PC-3 (cell line): ENCODE measurements at regions not wholly inside any gene's neighbourhood (a gene's known extent, or its start where the extent isn't known, plus 50 kb on each side); places are given as distances from the start of the nearest gene placed in this dataset.

Experiments
- ATAC-seq: fragments of 200-7000 bp; cut with Tn5 transposase; 2 replicates; pipeline ENCODE4 v1.9.1; 2020; ENCODE audit warnings: mild to moderate bottlenecking, moderate library complexity
- BruUV-seq: library from RNA; stranded (reverse); fragments of 400-500 nt; replicated peaks from 2 replicates; lab custom pipeline; 2021; lab: Mats Ljungman, UMichigan
- CTCF ChIA-PET: fragments of 300-600 bp; sonication (Branson Sonifier 250); formaldehyde crosslinking; loops from one replicate; lab custom pipeline; 2022; ENCODE audit warnings: antibody characterized with exemption; lab: Charles Lee
- POLR2A ChIA-PET: fragments of 300-600 bp; sonication (Branson Sonifier 250); formaldehyde crosslinking; loops from one replicate; lab custom pipeline; 2022; ENCODE audit warnings: antibody characterized with exemption; ENCODE audit not compliant: unreplicated experiment; lab: Charles Lee
- DNase-seq: peaks from one replicate; pipeline ENCODE4 v3.0.0-alpha.2; 2015
- H2AFZ ChIP-seq: fragments of 300-600 bp; sonication (generic); 2 replicates; pipeline ENCODE4 v1.6.0; 2016; ENCODE audit warnings: antibody characterized with exemption, low read length
- H3F3A ChIP-seq: fragments of 300-600 bp; sonication (generic); one replicate; pipeline ENCODE4 v1.6.0; 2017; ENCODE audit warnings: antibody characterized with exemption, low read length, control low read depth, mild to moderate bottlenecking; ENCODE audit not compliant: unreplicated experiment
- H3K27ac ChIP-seq: fragments of 300-600 bp; sonication (generic); 2 replicates; pipeline ENCODE4 v1.5.1; 2016; ENCODE audit warnings: mild to moderate bottlenecking, low read length
- H3K27me3 ChIP-seq: fragments of 300-600 bp; sonication (generic); 2 replicates; pipeline ENCODE4 v1.6.1; 2016; ENCODE audit warnings: low read length, mixed read lengths
- H3K36me3 ChIP-seq: fragments of 300-600 bp; sonication (generic); 2 replicates; pipeline ENCODE4 v1.6.1; 2016; ENCODE audit warnings: low read depth, mixed run types, low read length, mixed read lengths
- H3K4me1 ChIP-seq: fragments of 300-600 bp; sonication (generic); 2 replicates; pipeline ENCODE4 v1.5.1; 2016; ENCODE audit warnings: low read length; ENCODE audit not compliant: insufficient read depth
- H3K4me2 ChIP-seq: fragments of 300-600 bp; sonication (generic); 2 replicates; pipeline ENCODE4 v1.6.0; 2016; ENCODE audit warnings: low read length
- H3K4me3 ChIP-seq: fragments of 300-600 bp; sonication (generic); 2 replicates; pipeline ENCODE4 v1.5.1; 2016; ENCODE audit warnings: mild to moderate bottlenecking, low read length, mixed read lengths
- H3K79me2 ChIP-seq: fragments of 300-600 bp; sonication (generic); 2 replicates; pipeline ENCODE4 v1.6.1; 2017; ENCODE audit warnings: low read length, mixed read lengths
- H3K9ac ChIP-seq: fragments of 300-600 bp; sonication (generic); 2 replicates; pipeline ENCODE4 v1.6.0; 2016; ENCODE audit warnings: mild to moderate bottlenecking, low read length
- H3K9me2 ChIP-seq: fragments of 300-600 bp; sonication (generic); replicated peaks from 2 replicates; pipeline ENCODE4 v1.6.1; 2016; ENCODE audit warnings: mixed run types, low read length, mixed read lengths
- H3K9me3 ChIP-seq: fragments of 300-600 bp; sonication (generic); 2 replicates; pipeline ENCODE4 v1.6.1; 2016; ENCODE audit warnings: low read length, mixed read lengths
- H4K20me1 ChIP-seq: fragments of 300-600 bp; sonication (generic); 2 replicates; pipeline ENCODE4 v1.6.1; 2016; ENCODE audit warnings: low read length, mixed read lengths
- EZH2 ChIP-seq: fragments of 300-600 bp; sonication (generic); IDR thresholded peaks from one replicate; pipeline ENCODE4 v1.6.1; 2017; ENCODE audit warnings: antibody characterized with exemption, mild to moderate bottlenecking, low read length; ENCODE audit not compliant: unreplicated experiment
- EZH2phosphoT487 ChIP-seq: fragments of 300-600 bp; sonication (generic); IDR thresholded peaks from 2 replicates; pipeline ENCODE4 v1.6.1; 2018; ENCODE audit warnings: mild to moderate bottlenecking, antibody characterized with exemption, low read length, borderline replicate concordance
- intact Hi-C: fragments of 100-400 bp; cut with micrococcal nuclease; formaldehyde crosslinking; loops from 2 replicates; pipeline ENCODE4 v1.9.0; 2023
- TF ChIP-seq, protein P1 (sequence below): fragments of 300-600 bp; sonication (generic); conservative IDR thresholded peaks from 2 replicates; pipeline ENCODE4 v1.5.1; 2017; ENCODE audit warnings: antibody characterized with exemption, low read depth, mild to moderate bottlenecking, low read length

DNA sequence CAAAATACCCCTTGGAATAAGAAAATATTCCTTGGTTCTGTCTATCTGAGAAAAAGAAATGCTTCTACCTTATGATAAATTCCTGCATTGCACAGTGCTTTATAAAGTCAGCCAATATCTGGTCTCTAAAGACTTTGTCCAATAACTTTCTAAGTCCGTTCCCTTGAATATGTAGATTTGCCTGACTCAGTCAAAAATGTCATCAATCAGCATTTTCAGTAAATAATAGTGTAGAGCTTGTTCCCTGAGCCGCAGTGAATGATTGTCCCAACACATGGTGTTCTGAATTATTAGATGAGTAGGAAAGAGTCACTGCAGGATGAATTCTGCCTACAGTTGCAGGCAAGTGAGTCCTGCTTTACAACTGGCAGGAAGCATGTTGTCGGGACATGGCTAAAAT is 316.8 kb upstream of the RBMS1 start:
- no peak overlapping the region for H2AFZ ChIP-seq
- no peaks in the 10 kb centered on the region for H3K4me1 ChIP-seq
- DNase-seq (no peak), ATAC-seq (no peak)
- no peaks in the 10 kb centered on the region for H4K20me1 ChIP-seq
- no peak overlapping the region for H3K4me2 ChIP-seq
- H3F3A ChIP-seq: no peaks in the 10 kb centered on the region
- intact Hi-C loops: no loop called here
- H3K27ac ChIP-seq: no peak overlapping the region
- H3K9me3 ChIP-seq: no peaks in the 10 kb centered on the region
- H3K27me3 ChIP-seq: no peaks in the 10 kb centered on the region
- H3K79me2 ChIP-seq: no peaks in the 10 kb centered on the region
- POLR2A ChIA-PET: no interaction called here
- no peaks in the 10 kb centered on the region for H3K36me3 ChIP-seq
- CTCF ChIA-PET: no interaction called here
- no TSS peak for BruUV-seq
- no peak for TF ChIP-seq EZH2phosphoT487
- TF ChIP-seq EZH2: no peak
- TF ChIP-seq, protein P1, sequence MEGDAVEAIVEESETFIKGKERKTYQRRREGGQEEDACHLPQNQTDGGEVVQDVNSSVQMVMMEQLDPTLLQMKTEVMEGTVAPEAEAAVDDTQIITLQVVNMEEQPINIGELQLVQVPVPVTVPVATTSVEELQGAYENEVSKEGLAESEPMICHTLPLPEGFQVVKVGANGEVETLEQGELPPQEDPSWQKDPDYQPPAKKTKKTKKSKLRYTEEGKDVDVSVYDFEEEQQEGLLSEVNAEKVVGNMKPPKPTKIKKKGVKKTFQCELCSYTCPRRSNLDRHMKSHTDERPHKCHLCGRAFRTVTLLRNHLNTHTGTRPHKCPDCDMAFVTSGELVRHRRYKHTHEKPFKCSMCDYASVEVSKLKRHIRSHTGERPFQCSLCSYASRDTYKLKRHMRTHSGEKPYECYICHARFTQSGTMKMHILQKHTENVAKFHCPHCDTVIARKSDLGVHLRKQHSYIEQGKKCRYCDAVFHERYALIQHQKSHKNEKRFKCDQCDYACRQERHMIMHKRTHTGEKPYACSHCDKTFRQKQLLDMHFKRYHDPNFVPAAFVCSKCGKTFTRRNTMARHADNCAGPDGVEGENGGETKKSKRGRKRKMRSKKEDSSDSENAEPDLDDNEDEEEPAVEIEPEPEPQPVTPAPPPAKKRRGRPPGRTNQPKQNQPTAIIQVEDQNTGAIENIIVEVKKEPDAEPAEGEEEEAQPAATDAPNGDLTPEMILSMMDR: no peak
- H3K4me3 ChIP-seq: no peak overlapping the region
- no peak overlapping the region for H3K9ac ChIP-seq
- no peaks in the 10 kb centered on the region for H3K9me2 ChIP-seq

DNA sequence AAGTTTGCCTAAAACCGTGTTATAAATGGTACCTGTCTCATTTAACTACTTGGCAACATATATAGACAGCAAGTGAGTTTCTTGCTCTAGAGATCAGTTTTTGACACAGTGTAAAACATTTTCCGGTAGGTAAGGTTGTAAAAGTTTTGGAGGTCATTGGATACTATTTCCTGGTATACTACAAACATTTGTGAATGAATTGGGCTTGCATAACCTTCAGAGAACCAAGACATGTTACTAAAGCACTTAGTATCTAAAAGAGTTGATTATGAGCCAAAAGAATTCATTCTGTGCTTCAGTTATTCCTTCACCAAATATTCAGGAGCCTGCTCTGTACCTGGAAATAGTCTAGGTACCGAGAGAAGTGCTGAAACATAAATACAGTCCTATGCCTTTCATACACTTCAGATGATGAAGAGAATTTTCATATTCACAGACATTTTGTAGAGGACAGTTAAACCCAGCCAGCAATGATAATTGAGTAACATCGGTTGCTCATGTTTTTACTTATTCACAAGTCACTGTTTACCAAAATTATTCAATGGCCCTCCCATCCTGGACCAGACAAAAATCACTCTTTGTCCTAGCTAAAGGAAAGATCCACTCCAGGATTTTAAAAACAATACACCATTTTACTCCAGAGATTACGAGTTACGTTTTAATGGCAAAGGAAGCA is 319.4 kb upstream of the RBMS1 start:
- Histone ChIP-seq H3K4me1 (peaks cover 7% of the 10 kb centered on the region; the same call in 1 of the 2 replicates), H3K4me2 (no peak overlapping the region), H3K79me2 (no peaks in the 10 kb centered on the region), H3K9me3 (no peaks in the 10 kb centered on the region), H3K27ac (no peak overlapping the region), H3K9me2 (no peaks in the 10 kb centered on the region), H2AFZ (no peak overlapping the region), H3K9ac (no peak overlapping the region), H3F3A (no peaks in the 10 kb centered on the region), H4K20me1 (no peaks in the 10 kb centered on the region), H3K27me3 (no peaks in the 10 kb centered on the region), H3K4me3 (no peak overlapping the region), H3K36me3 (no peaks in the 10 kb centered on the region)
- ATAC-seq (no peak), DNase-seq (no peak)
- no peak for TF ChIP-seq EZH2
- TF ChIP-seq, protein P1: no peak
- CTCF ChIA-PET: no interaction called here
- POLR2A ChIA-PET: no interaction called here
- intact Hi-C loops: no loop called here
- BruUV-seq: no TSS peak

- no peak for DNase-seq
- no peaks in the 10 kb centered on the region for H3F3A ChIP-seq
- intact Hi-C loops: no loop called here
- no peak overlapping the region for H3K27ac ChIP-seq
- H3K36me3 ChIP-seq: no peaks in the 10 kb centered on the region
- no peaks in the 10 kb centered on the region for H4K20me1 ChIP-seq
- H3K79me2 ChIP-seq: no peaks in the 10 kb centered on the region
- no TSS peak for BruUV-seq
- ChIA-PET POLR2A (no interaction called here), CTCF (no interaction called here)
- no peak overlapping the region for H3K4me2 ChIP-seq
- H3K9me3 ChIP-seq: no peaks in the 10 kb centered on the region
- H3K27me3 ChIP-seq: no peaks in the 10 kb centered on the region
- no peak for ATAC-seq
- H3K4me3 ChIP-seq: no peak overlapping the region
- H3K4me1 ChIP-seq: peaks cover 7% of the 10 kb centered on the region; the same call in 1 of the 2 replicates
- no peak for TF ChIP-seq EZH2phosphoT487
- no peak for TF ChIP-seq EZH2
- TF ChIP-seq, protein P1: no peak
- no peak overlapping the region for H2AFZ ChIP-seq
- H3K9me2 ChIP-seq: no peaks in the 10 kb centered on the region
- no peak overlapping the region for H3K9ac ChIP-seq
Measured at GRCh38 chr2:160813506-160813858, 319.9 kb upstream of the RBMS1 start.
